ENCODE measurements at regions not wholly inside any gene's neighbourhood (a gene's known extent, or its start where the extent isn't known, plus 50 kb on each side); places are given as distances from the start of the nearest gene placed in this dataset.

- TF ChIP-seq, protein P1, sequence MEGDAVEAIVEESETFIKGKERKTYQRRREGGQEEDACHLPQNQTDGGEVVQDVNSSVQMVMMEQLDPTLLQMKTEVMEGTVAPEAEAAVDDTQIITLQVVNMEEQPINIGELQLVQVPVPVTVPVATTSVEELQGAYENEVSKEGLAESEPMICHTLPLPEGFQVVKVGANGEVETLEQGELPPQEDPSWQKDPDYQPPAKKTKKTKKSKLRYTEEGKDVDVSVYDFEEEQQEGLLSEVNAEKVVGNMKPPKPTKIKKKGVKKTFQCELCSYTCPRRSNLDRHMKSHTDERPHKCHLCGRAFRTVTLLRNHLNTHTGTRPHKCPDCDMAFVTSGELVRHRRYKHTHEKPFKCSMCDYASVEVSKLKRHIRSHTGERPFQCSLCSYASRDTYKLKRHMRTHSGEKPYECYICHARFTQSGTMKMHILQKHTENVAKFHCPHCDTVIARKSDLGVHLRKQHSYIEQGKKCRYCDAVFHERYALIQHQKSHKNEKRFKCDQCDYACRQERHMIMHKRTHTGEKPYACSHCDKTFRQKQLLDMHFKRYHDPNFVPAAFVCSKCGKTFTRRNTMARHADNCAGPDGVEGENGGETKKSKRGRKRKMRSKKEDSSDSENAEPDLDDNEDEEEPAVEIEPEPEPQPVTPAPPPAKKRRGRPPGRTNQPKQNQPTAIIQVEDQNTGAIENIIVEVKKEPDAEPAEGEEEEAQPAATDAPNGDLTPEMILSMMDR (IDR thresholded peaks at IDR 0.05; ENCODE audit: poor library complexity, severe bottlenecking): no peak
- TF ChIP-seq TAF1 (IDR thresholded peaks at IDR 0.05; ENCODE audit: low read depth) (no peak), EP300 (conservative IDR thresholded peaks at IDR 0.05; ENCODE audit: poor library complexity, severe bottlenecking) (no peak), EZH2 (IDR thresholded peaks at IDR 0.05; ENCODE audit: borderline replicate concordance, insufficient read depth, low read length, poor library complexity, severe bottlenecking) (no peak), SMC3 (conservative IDR thresholded peaks at IDR 0.05; ENCODE audit: poor library complexity) (no peak)
Observed at GRCh38 chr7:42627101-42627500, 284.8 kb downstream of the C7orf25 start.

All from neural cell (in vitro differentiated cells).